ENCODE measurements at regions not wholly inside any gene's neighbourhood (a gene's known extent, or its start where the extent isn't known, plus 50 kb on each side); places are given as distances from the start of the nearest gene placed in this dataset.

- TF ChIP-seq CTCF (IDR thresholded peaks at IDR 0.05; ENCODE audit: insufficient read depth, low read length, severe bottlenecking): no peak
- Histone ChIP-seq H3K27me3 (ENCODE audit: control insufficient read depth, insufficient read depth, low read length) (no peaks in the 10 kb centered on the region), H3K36me3 (ENCODE audit: control insufficient read depth, insufficient read depth, low read length) (no peaks in the 10 kb centered on the region), H3K4me3 (ENCODE audit: low read depth, low read length) (no peak overlapping the region)
- no peak for FAIRE-seq
- no peak for DNase-seq (ENCODE audit: low read depth)
Measured at GRCh38 chr6:66638099-66638498, 931.1 kb upstream of the EYS start.

GRCh38 chr6:66628917-66629316, 921.9 kb upstream of the EYS start:
- TF ChIP-seq CTCF (IDR thresholded peaks at IDR 0.05; ENCODE audit: insufficient read depth, low read length, severe bottlenecking): no peak
- FAIRE-seq (no peak), DNase-seq (ENCODE audit: low read depth) (no peak)
- H3K4me3 ChIP-seq (ENCODE audit: low read depth, low read length): no peak overlapping the region
- no peaks in the 10 kb centered on the region for H3K36me3 ChIP-seq (ENCODE audit: control insufficient read depth, insufficient read depth, low read length)
- H3K27me3 ChIP-seq (ENCODE audit: control insufficient read depth, insufficient read depth, low read length): no peaks in the 10 kb centered on the region

- H3K27me3 ChIP-seq (ENCODE audit: control insufficient read depth, insufficient read depth, low read length): no peaks in the 10 kb centered on the region
- H3K4me3 ChIP-seq (ENCODE audit: low read depth, low read length): no peak overlapping the region
- DNase-seq (ENCODE audit: low read depth) (no peak), FAIRE-seq (no peak)
- no peaks in the 10 kb centered on the region for H3K36me3 ChIP-seq (ENCODE audit: control insufficient read depth, insufficient read depth, low read length)
- no peak for TF ChIP-seq CTCF (IDR thresholded peaks at IDR 0.05; ENCODE audit: insufficient read depth, low read length, severe bottlenecking)
Measured at GRCh38 chr6:66623050-66623449, 916.0 kb upstream of the EYS start.

GRCh38 chr6:66605971-66606370, 898.9 kb upstream of the EYS start:
- no peak overlapping the region for H3K4me3 ChIP-seq (ENCODE audit: low read depth, low read length)
- no peak for TF ChIP-seq CTCF (IDR thresholded peaks at IDR 0.05; ENCODE audit: insufficient read depth, low read length, severe bottlenecking)
- no peaks in the 10 kb centered on the region for H3K27me3 ChIP-seq (ENCODE audit: control insufficient read depth, insufficient read depth, low read length)
- DNase-seq (ENCODE audit: low read depth) (no peak), FAIRE-seq (no peak)
- H3K36me3 ChIP-seq (ENCODE audit: control insufficient read depth, insufficient read depth, low read length): no peaks in the 10 kb centered on the region

GRCh38 chr6:66605011-66605410, 898.0 kb upstream of the EYS start:
- Histone ChIP-seq H3K4me3 (ENCODE audit: low read depth, low read length) (no peak overlapping the region), H3K27me3 (ENCODE audit: control insufficient read depth, insufficient read depth, low read length) (no peaks in the 10 kb centered on the region), H3K36me3 (ENCODE audit: control insufficient read depth, insufficient read depth, low read length) (no peaks in the 10 kb centered on the region)
- DNase-seq (ENCODE audit: low read depth) (no peak), FAIRE-seq (no peak)
- TF ChIP-seq CTCF (IDR thresholded peaks at IDR 0.05; ENCODE audit: insufficient read depth, low read length, severe bottlenecking): no peak

- Histone ChIP-seq H3K4me3 (ENCODE audit: low read depth, low read length) (no peak overlapping the region), H3K36me3 (ENCODE audit: control insufficient read depth, insufficient read depth, low read length) (no peaks in the 10 kb centered on the region), H3K27me3 (ENCODE audit: control insufficient read depth, insufficient read depth, low read length) (no peaks in the 10 kb centered on the region)
- TF ChIP-seq CTCF (IDR thresholded peaks at IDR 0.05; ENCODE audit: insufficient read depth, low read length, severe bottlenecking): no peak
- no peak for FAIRE-seq
- peak; percentile 13 for DNase-seq (ENCODE audit: low read depth)
Measured at GRCh38 chr6:66599541-66599940, 892.5 kb upstream of the EYS start.

All from bronchial epithelial cell (primary cell).